ENCODE measurements at regions not wholly inside any gene's neighbourhood (a gene's known extent, or its start where the extent isn't known, plus 50 kb on each side); places are given as distances from the start of the nearest gene placed in this dataset.

GRCh38 chr15:57777003-57777402, 70.5 kb downstream of the POLR2M start:
- POLR2A ChIA-PET: interaction anchor here (0.6 kb wide), 1 partner anchor 13 kb away, joined by 3 read pairs; no protein-coding TSS in a partner anchor
- TF ChIP-seq, protein P1, sequence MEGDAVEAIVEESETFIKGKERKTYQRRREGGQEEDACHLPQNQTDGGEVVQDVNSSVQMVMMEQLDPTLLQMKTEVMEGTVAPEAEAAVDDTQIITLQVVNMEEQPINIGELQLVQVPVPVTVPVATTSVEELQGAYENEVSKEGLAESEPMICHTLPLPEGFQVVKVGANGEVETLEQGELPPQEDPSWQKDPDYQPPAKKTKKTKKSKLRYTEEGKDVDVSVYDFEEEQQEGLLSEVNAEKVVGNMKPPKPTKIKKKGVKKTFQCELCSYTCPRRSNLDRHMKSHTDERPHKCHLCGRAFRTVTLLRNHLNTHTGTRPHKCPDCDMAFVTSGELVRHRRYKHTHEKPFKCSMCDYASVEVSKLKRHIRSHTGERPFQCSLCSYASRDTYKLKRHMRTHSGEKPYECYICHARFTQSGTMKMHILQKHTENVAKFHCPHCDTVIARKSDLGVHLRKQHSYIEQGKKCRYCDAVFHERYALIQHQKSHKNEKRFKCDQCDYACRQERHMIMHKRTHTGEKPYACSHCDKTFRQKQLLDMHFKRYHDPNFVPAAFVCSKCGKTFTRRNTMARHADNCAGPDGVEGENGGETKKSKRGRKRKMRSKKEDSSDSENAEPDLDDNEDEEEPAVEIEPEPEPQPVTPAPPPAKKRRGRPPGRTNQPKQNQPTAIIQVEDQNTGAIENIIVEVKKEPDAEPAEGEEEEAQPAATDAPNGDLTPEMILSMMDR (IDR thresholded peaks at IDR 0.05; ENCODE audit: low read depth, low read length): no peak
- no peak for DNase-seq (ENCODE audit: low read depth, low spot score)
- no peak overlapping the region for H3K27ac ChIP-seq (ENCODE audit: low read depth, low read length)
- no peaks in the 10 kb centered on the region for H3K9me3 ChIP-seq (ENCODE audit: control insufficient read depth, insufficient read depth, low read length)
- H3K4me3 ChIP-seq (ENCODE audit: low read depth, low read length): no peak overlapping the region
- no peaks in the 10 kb centered on the region for H3K27me3 ChIP-seq (ENCODE audit: control insufficient read depth, insufficient read depth, low read length)
- CTCF ChIA-PET: interaction anchor here (2.0 kb wide), 1 partner anchor 84 kb away, joined by 5 read pairs; no protein-coding TSS in a partner anchor

GRCh38 chr15:57780471-57780870, 74.0 kb downstream of the POLR2M start:
- H3K27me3 ChIP-seq (ENCODE audit: control insufficient read depth, insufficient read depth, low read length): no peaks in the 10 kb centered on the region
- ChIA-PET CTCF (interaction anchor here (1.1 to 1.6 kb wide), 2 partner anchors 29 to 47 kb away, joined by 6 to 8 read pairs; no protein-coding TSS in a partner anchor), POLR2A (no interaction called here)
- H3K4me3 ChIP-seq (ENCODE audit: low read depth, low read length): no peak overlapping the region
- TF ChIP-seq, protein P1 (IDR thresholded peaks at IDR 0.05; ENCODE audit: low read depth, low read length): no peak
- no peak for DNase-seq (ENCODE audit: low read depth, low spot score)
- H3K27ac ChIP-seq (ENCODE audit: low read depth, low read length): no peak overlapping the region
- H3K9me3 ChIP-seq (ENCODE audit: control insufficient read depth, insufficient read depth, low read length): no peaks in the 10 kb centered on the region

DNA sequence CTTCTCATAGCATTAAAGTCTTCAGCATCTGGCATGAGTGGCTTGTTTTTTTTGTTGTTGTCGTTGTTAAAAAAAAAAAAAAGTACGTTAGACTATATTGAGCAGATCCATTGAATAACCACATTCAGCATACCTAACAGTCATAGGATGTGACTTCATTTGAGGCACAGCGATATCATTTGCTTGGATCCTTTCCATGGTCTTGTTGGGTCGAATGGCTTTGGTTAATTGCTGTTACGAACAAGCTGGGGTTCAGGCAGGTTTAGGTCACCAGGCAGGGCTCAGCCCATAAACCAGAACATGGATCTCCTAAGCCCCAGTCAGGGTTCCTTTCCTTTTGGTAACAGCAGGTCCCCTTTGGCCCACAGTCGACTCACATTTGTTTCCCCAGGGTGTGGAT, 76.2 kb downstream of the POLR2M start:
- TF ChIP-seq, protein P1 (IDR thresholded peaks at IDR 0.05; ENCODE audit: low read depth, low read length): no peak
- CTCF ChIA-PET: no interaction called here
- no peak for DNase-seq (ENCODE audit: low read depth, low spot score)

DNA sequence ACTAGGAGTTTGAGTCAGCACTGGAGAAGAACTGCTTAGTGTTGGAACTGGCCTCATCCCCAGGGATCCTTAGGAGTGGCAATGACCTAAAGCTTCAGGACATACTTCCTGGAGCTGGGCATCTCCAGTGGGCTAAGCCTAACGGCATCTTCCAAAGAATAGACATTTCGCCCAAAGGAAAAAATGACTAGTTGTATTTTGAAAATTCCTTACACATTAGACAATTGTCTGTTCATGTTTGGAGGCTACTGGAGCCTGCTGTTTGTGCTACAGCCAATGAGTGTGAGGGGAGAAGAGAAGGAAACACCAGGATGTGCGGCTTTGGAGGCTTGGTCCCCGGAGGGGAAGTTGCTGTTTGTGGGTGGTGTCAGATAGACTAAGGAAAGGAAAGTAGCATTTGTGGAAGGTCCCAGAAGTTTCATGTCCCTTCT, 77.6 kb downstream of the POLR2M start:
- TF ChIP-seq, protein P1 (IDR thresholded peaks at IDR 0.05; ENCODE audit: low read depth, low read length): no peak
- Histone ChIP-seq H3K27me3 (ENCODE audit: control insufficient read depth, insufficient read depth, low read length) (no peaks in the 10 kb centered on the region), H3K4me3 (ENCODE audit: low read depth, low read length) (no peak overlapping the region), H3K27ac (ENCODE audit: low read depth, low read length) (no peak overlapping the region), H3K9me3 (ENCODE audit: control insufficient read depth, insufficient read depth, low read length) (no peaks in the 10 kb centered on the region)
- ChIA-PET POLR2A (no interaction called here), CTCF (interaction anchor here (1.1 kb wide), 1 partner anchor 77 kb away, joined by 3 read pairs; no protein-coding TSS in a partner anchor)
- DNase-seq (ENCODE audit: low read depth, low spot score): no peak

More for the DNA sequence above, 76.2 kb downstream of the POLR2M start:
- Histone ChIP-seq H3K27ac (ENCODE audit: low read depth, low read length) (no peak overlapping the region), H3K27me3 (ENCODE audit: control insufficient read depth, insufficient read depth, low read length) (no peaks in the 10 kb centered on the region), H3K9me3 (ENCODE audit: control insufficient read depth, insufficient read depth, low read length) (no peaks in the 10 kb centered on the region), H3K4me3 (ENCODE audit: low read depth, low read length) (no peak overlapping the region)
- POLR2A ChIA-PET: no interaction called here

- ChIA-PET POLR2A (no interaction called here), CTCF (interaction anchor here (1.1 kb wide), 1 partner anchor 76 kb away, joined by 3 read pairs; no protein-coding TSS in a partner anchor)
- Histone ChIP-seq H3K27me3 (ENCODE audit: control insufficient read depth, insufficient read depth, low read length) (peaks cover 3% of the 10 kb centered on the region), H3K9me3 (ENCODE audit: control insufficient read depth, insufficient read depth, low read length) (no peaks in the 10 kb centered on the region), H3K27ac (ENCODE audit: low read depth, low read length) (no peak overlapping the region), H3K4me3 (ENCODE audit: low read depth, low read length) (no peak overlapping the region)
- no peak for DNase-seq (ENCODE audit: low read depth, low spot score)
- TF ChIP-seq, protein P1 (IDR thresholded peaks at IDR 0.05; ENCODE audit: low read depth, low read length): no peak
Measured at GRCh38 chr15:57785039-57785438, 78.5 kb downstream of the POLR2M start.

Data from AG04450 (cell line).